Activated CD8-positive, alpha-beta memory T cell treated with anti-CD3 and anti-CD28 coated beads, Interleukin-2, amount 10 ng/mL, durations not matched to agents 7 days and 5 days (primary cell): ENCODE measurements at regions not wholly inside any gene's neighbourhood (a gene's known extent, or its start where the extent isn't known, plus 50 kb on each side); places are given as distances from the start of the nearest gene placed in this dataset.

Source experiments
- ATAC-seq: fragments of 150-1000 bp; cut with Tn5 transposase; one replicate; pipeline ENCODE4 v1.10.0; 2021; ENCODE audit warnings: moderate library complexity
- CTCF ChIA-PET: fragments of 350-600 bp; sonication (Branson Sonifier 250); formaldehyde crosslinking; loops from one replicate; lab custom pipeline; 2021; ENCODE audit warnings: antibody characterized with exemption; lab: Charles Lee
- DNase-seq: peaks from one replicate; pipeline ENCODE4 v3.0.0-alpha.2; 2020
- H3K27ac Mint-ChIP-seq: one replicate; pipeline ENCODE4 v1.8.0; 2021; ENCODE audit warnings: mild to moderate bottlenecking, mixed read lengths
- H3K27me3 Mint-ChIP-seq: one replicate; pipeline ENCODE4 v1.8.0; 2021; ENCODE audit warnings: mixed read lengths
- H3K36me3 Mint-ChIP-seq: one replicate; pipeline ENCODE4 v1.8.0; 2021; ENCODE audit warnings: mild to moderate bottlenecking, mixed read lengths
- H3K4me1 Mint-ChIP-seq: one replicate; pipeline ENCODE4 v1.8.0; 2021; ENCODE audit warnings: mixed read lengths
- H3K4me3 Mint-ChIP-seq: one replicate; pipeline ENCODE4 v1.8.0; 2021; ENCODE audit warnings: mild to moderate bottlenecking, moderate library complexity, mixed read lengths
- H3K9me3 Mint-ChIP-seq: one replicate; pipeline ENCODE4 v1.8.0; 2022; ENCODE audit warnings: low read depth, mixed read lengths

DNA sequence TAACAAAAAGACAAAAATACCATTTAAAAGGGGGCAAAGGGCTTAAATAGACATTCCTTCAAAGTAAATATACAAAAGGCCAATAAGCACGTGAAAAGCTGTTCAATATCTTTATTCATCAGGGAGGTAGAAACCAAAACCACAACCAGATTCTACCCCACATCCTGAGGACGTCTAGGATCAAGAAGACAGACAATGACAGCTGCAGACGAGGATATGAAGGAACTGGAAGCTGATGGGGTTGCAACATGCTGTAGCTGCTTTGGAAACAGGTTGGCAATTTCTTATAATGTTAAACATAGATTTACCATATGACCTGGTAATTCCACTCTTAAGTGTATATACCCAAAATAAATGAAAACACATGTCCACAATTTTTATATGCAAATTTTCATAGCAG, 85.1 kb upstream of the C14orf180 start:
- H3K4me3 Mint-ChIP-seq: no peak overlapping the region
- CTCF ChIA-PET: no interaction called here
- ATAC-seq: no peak
- peaks cover 2% of the 10 kb centered on the region for H3K9me3 Mint-ChIP-seq
- peaks cover 20% of the 10 kb centered on the region for H3K27me3 Mint-ChIP-seq
- H3K27ac Mint-ChIP-seq: no peak overlapping the region
- H3K36me3 Mint-ChIP-seq: no peaks in the 10 kb centered on the region
- H3K4me1 Mint-ChIP-seq: peaks cover 3% of the 10 kb centered on the region
- DNase-seq: no peak

DNA sequence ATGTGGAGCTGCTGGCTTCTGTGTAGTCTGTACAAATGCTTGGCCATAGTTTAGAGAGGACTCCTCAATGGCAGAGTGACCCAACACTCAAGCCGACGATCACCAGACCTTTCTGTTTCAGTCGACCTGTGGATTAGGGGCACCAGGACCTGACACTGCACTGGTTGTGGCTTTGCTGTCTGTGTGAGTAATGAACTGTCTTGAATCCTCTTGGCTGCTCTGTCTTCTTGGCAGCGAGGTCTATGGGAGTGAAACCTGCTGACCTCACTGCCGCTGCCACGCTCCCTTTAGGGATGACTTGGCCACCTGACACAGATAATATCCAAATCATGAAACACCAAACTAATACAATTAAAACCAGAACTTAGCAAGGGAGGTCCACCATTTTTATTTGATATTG, 83.5 kb upstream of the C14orf180 start:
- ATAC-seq (no peak), DNase-seq (no peak)
- H3K36me3 Mint-ChIP-seq: no peaks in the 10 kb centered on the region
- H3K27ac Mint-ChIP-seq: no peak overlapping the region
- peaks cover 2% of the 10 kb centered on the region for H3K9me3 Mint-ChIP-seq
- peaks cover 17% of the 10 kb centered on the region for H3K27me3 Mint-ChIP-seq
- CTCF ChIA-PET: no interaction called here
- H3K4me3 Mint-ChIP-seq: no peak overlapping the region
- H3K4me1 Mint-ChIP-seq: peaks cover 3% of the 10 kb centered on the region

DNA sequence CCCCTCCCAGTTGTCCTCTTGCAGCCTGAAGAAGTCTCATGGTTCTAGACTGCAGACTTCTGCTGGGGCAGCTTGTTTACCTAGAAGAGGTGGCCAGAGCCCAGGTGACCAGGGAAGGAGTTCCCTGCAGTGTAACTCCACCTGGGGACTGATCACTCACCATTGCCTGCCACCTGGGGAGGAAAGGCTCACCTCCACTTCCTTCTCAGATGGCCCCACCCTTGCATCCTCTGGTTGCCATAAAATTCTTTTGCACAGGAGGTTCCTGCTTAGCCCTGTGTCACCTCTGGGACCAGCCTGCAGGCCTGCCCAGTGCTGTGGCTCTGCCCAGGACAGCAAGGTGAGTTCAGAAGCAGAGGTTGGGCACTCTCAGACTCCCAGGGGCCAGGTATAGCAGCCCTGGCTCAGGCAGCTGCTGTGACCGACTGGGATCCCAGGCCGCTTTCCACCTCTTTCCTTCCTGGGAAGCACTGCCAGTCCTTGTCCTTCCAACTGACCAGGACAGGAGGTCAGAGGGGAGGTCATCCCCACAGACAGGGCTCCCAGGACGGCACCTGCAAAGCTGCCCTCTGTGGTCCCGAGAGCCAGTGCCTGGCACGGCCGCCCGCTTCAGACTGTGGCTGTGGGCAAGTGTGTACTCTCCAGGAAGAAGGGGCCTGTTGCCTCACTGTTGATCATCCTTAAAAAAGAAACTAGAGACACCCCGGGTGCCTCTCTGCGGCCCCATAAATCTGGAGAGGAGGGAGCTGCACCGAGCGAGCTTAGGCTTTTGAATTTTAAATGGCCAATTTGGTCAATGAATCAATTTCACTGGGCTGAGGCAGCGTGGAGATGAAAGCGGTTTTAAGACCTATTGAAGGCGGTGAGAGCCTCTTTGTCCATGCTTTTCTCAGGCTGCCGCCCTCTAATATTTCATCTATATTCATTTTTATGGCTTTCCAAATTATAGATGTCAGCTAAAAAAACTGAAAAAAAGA, 79.5 kb upstream of the C14orf180 start:
- DNase-seq: no peak
- no peak for ATAC-seq
- Mint-ChIP-seq H3K9me3 (peaks cover 2% of the 10 kb centered on the region), H3K27me3 (peaks cover 6% of the 10 kb centered on the region), H3K4me3 (no peak overlapping the region), H3K36me3 (no peaks in the 10 kb centered on the region), H3K27ac (no peak overlapping the region), H3K4me1 (no peaks in the 10 kb centered on the region)
- CTCF ChIA-PET: no interaction called here

DNA sequence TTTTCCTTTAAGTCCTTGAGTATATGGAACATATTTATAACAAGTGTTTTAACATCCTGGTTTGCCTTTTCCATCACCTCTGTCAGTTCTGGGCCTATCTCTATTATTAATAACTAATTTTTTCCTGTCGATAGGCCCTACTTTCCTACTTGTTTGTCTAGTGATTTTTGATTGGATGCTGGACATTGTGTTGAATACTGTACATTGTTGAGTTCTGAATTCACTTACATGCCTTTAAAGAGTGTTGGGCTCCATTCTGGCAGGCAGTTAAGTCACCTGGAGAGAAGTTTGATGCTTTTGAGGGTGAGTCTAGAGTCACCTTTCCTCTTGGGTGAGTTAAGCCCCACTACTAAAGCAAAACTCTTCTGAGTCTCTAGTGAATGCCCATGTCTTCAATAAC, 77.5 kb upstream of the C14orf180 start:
- peaks cover 4% of the 10 kb centered on the region for H3K27me3 Mint-ChIP-seq
- H3K27ac Mint-ChIP-seq: no peak overlapping the region
- H3K36me3 Mint-ChIP-seq: no peaks in the 10 kb centered on the region
- DNase-seq: no peak
- CTCF ChIA-PET: no interaction called here
- no peaks in the 10 kb centered on the region for H3K4me1 Mint-ChIP-seq
- H3K9me3 Mint-ChIP-seq: no peaks in the 10 kb centered on the region
- H3K4me3 Mint-ChIP-seq: no peak overlapping the region
- no peak for ATAC-seq

DNA sequence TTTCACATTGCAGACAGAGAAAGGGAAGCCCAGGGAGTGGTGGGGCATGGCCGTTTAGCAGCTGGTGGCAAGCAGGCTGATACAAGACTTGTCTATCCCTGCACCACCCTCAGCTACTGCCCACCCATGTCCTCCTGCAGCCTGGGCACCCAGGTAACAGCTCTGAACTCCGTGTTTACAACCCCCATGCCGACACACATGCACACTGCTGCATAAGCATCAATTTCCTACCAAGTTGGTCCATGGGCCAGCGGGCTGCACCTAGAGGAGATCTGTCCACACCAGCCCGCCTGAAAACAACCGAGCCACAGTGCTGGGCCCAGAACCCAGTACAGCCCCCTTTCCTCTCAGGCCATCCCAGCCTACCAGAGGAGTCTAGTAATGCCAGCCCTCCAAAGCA, 75.9 kb upstream of the C14orf180 start:
- no peak overlapping the region for H3K4me3 Mint-ChIP-seq
- ATAC-seq (no peak), DNase-seq (no peak)
- H3K9me3 Mint-ChIP-seq: no peaks in the 10 kb centered on the region
- no peaks in the 10 kb centered on the region for H3K4me1 Mint-ChIP-seq
- no peaks in the 10 kb centered on the region for H3K36me3 Mint-ChIP-seq
- no peak overlapping the region for H3K27ac Mint-ChIP-seq
- peaks cover 2% of the 10 kb centered on the region for H3K27me3 Mint-ChIP-seq
- CTCF ChIA-PET: no interaction called here

GRCh38 chr14:104504172-104504735, 75.3 kb upstream of the C14orf180 start:
- DNase-seq: no peak
- ATAC-seq: no peak
- H3K4me3 Mint-ChIP-seq: no peak overlapping the region
- CTCF ChIA-PET: no interaction called here
- H3K4me1 Mint-ChIP-seq: no peaks in the 10 kb centered on the region
- H3K36me3 Mint-ChIP-seq: no peaks in the 10 kb centered on the region
- no peak overlapping the region for H3K27ac Mint-ChIP-seq
- H3K27me3 Mint-ChIP-seq: peaks cover 2% of the 10 kb centered on the region
- no peaks in the 10 kb centered on the region for H3K9me3 Mint-ChIP-seq

GRCh38 chr14:104505085-104506074, 74.2 kb upstream of the C14orf180 start:
- H3K4me3 Mint-ChIP-seq: no peak overlapping the region
- ATAC-seq (no peak), DNase-seq (no peak)
- no peaks in the 10 kb centered on the region for H3K4me1 Mint-ChIP-seq
- no peak overlapping the region for H3K27ac Mint-ChIP-seq
- no peaks in the 10 kb centered on the region for H3K36me3 Mint-ChIP-seq
- H3K9me3 Mint-ChIP-seq: no peaks in the 10 kb centered on the region
- CTCF ChIA-PET: no interaction called here
- peaks cover 2% of the 10 kb centered on the region for H3K27me3 Mint-ChIP-seq

GRCh38 chr14:104506461-104507253, 72.9 kb upstream of the C14orf180 start:
- Mint-ChIP-seq H3K4me1 (no peaks in the 10 kb centered on the region), H3K27ac (no peak overlapping the region), H3K9me3 (no peaks in the 10 kb centered on the region), H3K4me3 (no peak overlapping the region), H3K27me3 (peaks cover 2% of the 10 kb centered on the region), H3K36me3 (no peaks in the 10 kb centered on the region)
- ATAC-seq (no peak), DNase-seq (no peak)
- CTCF ChIA-PET: no interaction called here

DNA sequence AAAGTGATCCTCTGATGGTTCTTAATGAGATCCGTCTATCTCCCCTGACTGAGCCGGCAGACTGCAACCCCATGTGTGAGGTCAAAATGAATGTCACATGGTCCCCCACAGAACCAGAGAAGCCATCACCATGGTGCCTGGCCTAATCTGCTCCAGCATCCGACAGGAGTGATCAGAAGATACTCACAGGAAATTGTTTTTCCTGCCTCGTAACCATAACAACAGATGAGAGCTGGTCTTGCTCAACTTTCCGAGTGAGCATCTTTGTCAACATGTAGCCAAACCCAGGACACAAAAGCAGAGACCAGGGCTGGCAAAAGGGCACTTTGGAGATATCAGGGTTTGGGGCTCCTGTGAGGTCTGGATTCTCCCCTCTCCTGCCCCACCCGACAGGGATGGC, 72.1 kb upstream of the C14orf180 start:
- CTCF ChIA-PET: no interaction called here
- Mint-ChIP-seq H3K4me1 (no peaks in the 10 kb centered on the region), H3K27ac (no peak overlapping the region), H3K27me3 (peaks cover 2% of the 10 kb centered on the region), H3K36me3 (no peaks in the 10 kb centered on the region), H3K4me3 (no peak overlapping the region), H3K9me3 (no peaks in the 10 kb centered on the region)
- ATAC-seq (no peak), DNase-seq (no peak)

DNA sequence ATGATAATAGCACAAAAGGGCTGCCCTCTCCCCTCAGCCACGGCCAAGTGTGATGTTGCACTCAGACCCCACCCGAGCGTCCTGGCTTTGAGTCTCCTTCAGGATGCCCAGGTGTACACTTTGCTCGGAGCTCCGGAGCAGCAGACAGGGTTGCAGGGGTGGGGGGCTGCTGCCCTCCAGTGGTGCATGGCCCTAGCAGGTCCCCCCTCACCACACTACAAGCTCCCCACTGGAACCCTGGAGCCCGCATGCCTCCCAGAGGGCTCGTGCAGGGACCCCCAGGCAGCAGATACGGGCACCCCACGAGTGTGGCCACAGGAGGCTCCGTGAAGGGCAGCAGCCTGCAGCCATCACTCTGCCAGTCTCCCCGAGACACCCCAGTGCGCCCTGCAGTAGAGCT, 69.9 kb upstream of the C14orf180 start:
- no peak overlapping the region for H3K4me3 Mint-ChIP-seq
- no peaks in the 10 kb centered on the region for H3K9me3 Mint-ChIP-seq
- H3K4me1 Mint-ChIP-seq: no peaks in the 10 kb centered on the region
- H3K36me3 Mint-ChIP-seq: no peaks in the 10 kb centered on the region
- no peak for DNase-seq
- H3K27me3 Mint-ChIP-seq: peaks cover 2% of the 10 kb centered on the region
- no peak for ATAC-seq
- CTCF ChIA-PET: interaction anchor here (1.7 kb wide), 1 partner anchor 432 kb away, joined by 5 read pairs; no protein-coding TSS in a partner anchor
- H3K27ac Mint-ChIP-seq: no peak overlapping the region

DNA sequence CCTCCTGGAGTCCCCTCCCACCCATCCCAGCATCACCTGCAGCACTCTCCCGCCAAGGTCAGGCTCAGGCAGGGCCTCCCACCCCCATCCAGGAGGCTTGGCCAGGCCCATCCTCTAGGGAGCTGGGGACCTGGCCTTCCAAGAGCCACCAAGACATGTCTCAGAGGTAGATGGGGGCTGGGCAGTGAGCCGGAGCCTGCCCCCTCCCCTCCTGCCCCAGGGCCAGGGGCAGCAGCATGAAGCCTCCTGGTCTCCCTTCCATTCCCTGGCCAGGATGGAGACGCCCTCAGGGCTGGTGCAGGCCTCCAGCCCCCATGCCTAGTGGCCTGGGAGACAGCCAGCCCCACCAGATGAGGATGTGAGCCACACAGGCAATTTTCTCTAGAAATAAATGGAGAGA, 69.3 kb upstream of the C14orf180 start:
- DNase-seq: no peak
- Mint-ChIP-seq H3K27me3 (peaks cover 2% of the 10 kb centered on the region), H3K4me3 (no peak overlapping the region), H3K27ac (no peak overlapping the region), H3K9me3 (no peaks in the 10 kb centered on the region), H3K36me3 (no peaks in the 10 kb centered on the region), H3K4me1 (no peaks in the 10 kb centered on the region)
- ATAC-seq: no peak
- CTCF ChIA-PET: interaction anchor here (1.7 kb wide), 1 partner anchor 433 kb away, joined by 5 read pairs; no protein-coding TSS in a partner anchor

- no peak overlapping the region for H3K27ac Mint-ChIP-seq
- CTCF ChIA-PET: no interaction called here
- ATAC-seq (no peak), DNase-seq (no peak)
- H3K9me3 Mint-ChIP-seq: no peaks in the 10 kb centered on the region
- H3K4me1 Mint-ChIP-seq: no peaks in the 10 kb centered on the region
- no peak overlapping the region for H3K4me3 Mint-ChIP-seq
- H3K27me3 Mint-ChIP-seq: peaks cover 2% of the 10 kb centered on the region
- H3K36me3 Mint-ChIP-seq: no peaks in the 10 kb centered on the region
Observed at GRCh38 chr14:104510794-104511611, 68.6 kb upstream of the C14orf180 start.
